ENCODE measurements at regions not wholly inside any gene's neighbourhood (a gene's known extent, or its start where the extent isn't known, plus 50 kb on each side); places are given as distances from the start of the nearest gene placed in this dataset.

DNA sequence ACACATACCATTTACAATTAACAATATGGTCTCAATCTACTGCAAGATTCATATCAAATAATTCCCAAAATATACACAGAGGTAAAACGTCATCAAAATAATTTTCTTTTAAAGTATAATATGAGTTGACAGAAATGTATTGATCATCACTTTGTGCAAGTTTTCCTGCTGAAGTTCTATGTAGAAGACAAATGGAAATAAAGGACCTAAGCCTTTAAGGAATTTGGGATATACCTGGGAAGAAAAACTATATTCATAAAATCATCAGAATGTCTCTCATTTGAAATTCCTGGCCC lies 61.1 kb upstream of the DAAM1 start:
- Histone ChIP-seq H3K27ac (no peak overlapping the region), H3K4me3 (no peak overlapping the region), H3K4me1 (no peaks in the 10 kb centered on the region), H3K27me3 (no peaks in the 10 kb centered on the region), H3K9me3 (no peaks in the 10 kb centered on the region), H3K36me3 (no peaks in the 10 kb centered on the region)
- TF ChIP-seq POLR2A (IDR thresholded peaks at IDR 0.05) (no peak), CTCF (IDR thresholded peaks at IDR 0.05) (no peak)
- no peak for DNase-seq

- H3K4me1 ChIP-seq: no peaks in the 10 kb centered on the region
- no peaks in the 10 kb centered on the region for H3K9me3 ChIP-seq
- H3K36me3 ChIP-seq: no peaks in the 10 kb centered on the region
- DNase-seq: no peak
- H3K4me3 ChIP-seq: no peak overlapping the region
- TF ChIP-seq CTCF (IDR thresholded peaks at IDR 0.05) (no peak), POLR2A (IDR thresholded peaks at IDR 0.05) (no peak)
- H3K27ac ChIP-seq: no peak overlapping the region
- H3K27me3 ChIP-seq: no peaks in the 10 kb centered on the region
These were observed 58.0 kb upstream of the DAAM1 start for GRCh38 chr14:59130462-59130861.

GRCh38 chr14:59131938-59132795 lies 56.3 kb upstream of the DAAM1 start:
- H3K27ac ChIP-seq: no peak overlapping the region
- no peak for DNase-seq
- H3K9me3 ChIP-seq: no peaks in the 10 kb centered on the region
- H3K4me1 ChIP-seq: no peaks in the 10 kb centered on the region
- no peak for TF ChIP-seq CTCF (IDR thresholded peaks at IDR 0.05)
- TF ChIP-seq POLR2A (IDR thresholded peaks at IDR 0.05): no peak
- H3K27me3 ChIP-seq: no peaks in the 10 kb centered on the region
- no peaks in the 10 kb centered on the region for H3K36me3 ChIP-seq
- H3K4me3 ChIP-seq: no peak overlapping the region

DNA sequence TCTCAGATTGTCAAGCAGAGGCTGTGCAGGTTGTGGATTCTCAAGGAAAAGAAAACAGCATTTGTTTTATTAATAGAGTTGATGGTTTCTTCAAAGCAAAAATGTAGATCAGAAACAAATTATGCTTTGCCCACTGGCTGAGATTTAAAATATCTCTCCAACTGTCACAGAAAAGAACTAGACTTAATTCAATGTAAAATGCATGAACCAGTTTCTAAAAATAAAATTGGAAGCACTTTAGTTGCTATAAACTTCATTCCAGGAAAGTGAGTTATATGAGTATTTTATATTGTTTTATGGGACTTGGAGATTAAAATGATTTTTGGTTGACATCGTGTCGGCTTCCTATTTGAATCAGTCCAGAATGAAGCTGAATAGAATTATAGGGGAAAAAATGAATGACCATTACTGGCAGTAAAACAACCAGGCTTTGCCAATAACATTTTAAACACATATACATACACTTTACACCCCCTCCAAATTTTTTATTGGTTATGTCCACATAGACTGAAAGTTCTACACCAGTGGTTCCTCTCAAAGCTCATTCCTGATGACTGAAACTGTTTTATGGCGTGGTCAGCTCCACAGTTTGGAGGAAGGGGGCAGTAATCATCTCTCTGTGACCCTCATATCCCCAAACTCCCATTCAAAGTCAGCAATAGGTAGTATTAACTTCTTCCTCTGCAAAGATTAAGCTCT lies 55.5 kb upstream of the DAAM1 start:
- Histone ChIP-seq H3K27ac (no peak overlapping the region), H3K9me3 (no peaks in the 10 kb centered on the region), H3K36me3 (no peaks in the 10 kb centered on the region), H3K4me1 (no peaks in the 10 kb centered on the region), H3K4me3 (no peak overlapping the region), H3K27me3 (no peaks in the 10 kb centered on the region)
- DNase-seq: no peak
- TF ChIP-seq POLR2A (IDR thresholded peaks at IDR 0.05) (no peak), CTCF (IDR thresholded peaks at IDR 0.05) (no peak)

DNA sequence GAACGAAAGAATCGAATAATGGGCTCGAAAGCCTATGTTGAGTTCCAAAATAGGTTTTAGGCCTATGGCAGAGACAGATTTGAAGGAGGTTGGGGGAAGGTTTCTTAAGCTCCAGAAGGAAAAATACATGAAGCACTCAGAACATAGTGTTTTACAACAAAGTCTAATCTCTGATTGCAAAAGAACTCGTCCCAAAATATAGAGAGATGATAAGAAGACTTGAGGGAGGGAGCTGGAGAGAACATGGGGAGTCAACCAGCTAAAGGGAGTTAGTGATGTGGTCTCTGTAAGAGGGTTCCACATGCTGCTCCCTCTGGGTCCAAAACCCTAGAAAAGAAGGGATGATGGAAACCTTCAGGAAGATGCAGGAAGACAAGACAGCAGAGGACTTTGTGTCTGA lies 54.8 kb upstream of the DAAM1 start:
- H3K4me1 ChIP-seq: no peaks in the 10 kb centered on the region
- H3K36me3 ChIP-seq: no peaks in the 10 kb centered on the region
- no peaks in the 10 kb centered on the region for H3K27me3 ChIP-seq
- no peak for DNase-seq
- H3K27ac ChIP-seq: no peak overlapping the region
- H3K9me3 ChIP-seq: no peaks in the 10 kb centered on the region
- TF ChIP-seq POLR2A (IDR thresholded peaks at IDR 0.05) (no peak), CTCF (IDR thresholded peaks at IDR 0.05) (no peak)
- H3K4me3 ChIP-seq: no peak overlapping the region

All from Peyer's patch (tissue), 4 donors.